ENCODE measurements at regions not wholly inside any gene's neighbourhood (a gene's known extent, or its start where the extent isn't known, plus 50 kb on each side); places are given as distances from the start of the nearest gene placed in this dataset.

- ChIA-PET CTCF (interaction anchor here (1.1 to 1.5 kb wide), 4 partner anchors 8 to 531 kb away, joined by 3 to 7 read pairs (median 3); no protein-coding TSS in a partner anchor), POLR2A (no interaction called here)
- DNase-seq (ENCODE audit: extremely low spot score) = no peak
- no peak for TF ChIP-seq CTCF (IDR thresholded peaks at IDR 0.05; ENCODE audit: control extremely low read depth, extremely low read depth, low read depth, missing control alignments)
Measured at GRCh38 chr12:13654456-13654855, 326.9 kb downstream of the GRIN2B start.

GRCh38 chr12:13652105-13652504 lies 329.3 kb downstream of the GRIN2B start:
- no peak for TF ChIP-seq CTCF (IDR thresholded peaks at IDR 0.05; ENCODE audit: control extremely low read depth, extremely low read depth, low read depth, missing control alignments)
- CTCF ChIA-PET = interaction anchor here (0.9 kb wide), 1 partner anchor 9 kb away, joined by 4 read pairs; no protein-coding TSS in a partner anchor
- POLR2A ChIA-PET = no interaction called here
- DNase-seq (ENCODE audit: extremely low spot score) = no peak

- no peak for DNase-seq (ENCODE audit: extremely low spot score)
- TF ChIP-seq CTCF (IDR thresholded peaks at IDR 0.05; ENCODE audit: control extremely low read depth, extremely low read depth, low read depth, missing control alignments) = no peak
- ChIA-PET CTCF (no interaction called here), POLR2A (no interaction called here)
Measured at GRCh38 chr12:13635709-13636108, 345.7 kb downstream of the GRIN2B start.

- ChIA-PET POLR2A (no interaction called here), CTCF (no interaction called here)
- no peak for TF ChIP-seq CTCF (IDR thresholded peaks at IDR 0.05; ENCODE audit: control extremely low read depth, extremely low read depth, low read depth, missing control alignments)
- DNase-seq (ENCODE audit: extremely low spot score) = no peak
Measured at GRCh38 chr12:13631873-13632272, 349.5 kb downstream of the GRIN2B start.

- no peak for TF ChIP-seq CTCF (IDR thresholded peaks at IDR 0.05; ENCODE audit: control extremely low read depth, extremely low read depth, low read depth, missing control alignments)
- DNase-seq (ENCODE audit: extremely low spot score) = no peak
- ChIA-PET POLR2A (no interaction called here), CTCF (no interaction called here)
Measured at GRCh38 chr12:13630354-13630753, 351.0 kb downstream of the GRIN2B start.

GRCh38 chr12:13628067-13628466 lies 353.3 kb downstream of the GRIN2B start:
- TF ChIP-seq CTCF (IDR thresholded peaks at IDR 0.05; ENCODE audit: control extremely low read depth, extremely low read depth, low read depth, missing control alignments) = no peak
- POLR2A ChIA-PET = no interaction called here
- no peak for DNase-seq (ENCODE audit: extremely low spot score)
- CTCF ChIA-PET = interaction anchor here (1.1 kb wide), 1 partner anchor 9 kb away, joined by 3 read pairs; no protein-coding TSS in a partner anchor

GRCh38 chr12:13627536-13627935 lies 353.9 kb downstream of the GRIN2B start:
- DNase-seq (ENCODE audit: extremely low spot score) = no peak
- ChIA-PET POLR2A (no interaction called here), CTCF (interaction anchor here (1.1 kb wide), 1 partner anchor 9 kb away, joined by 3 read pairs; no protein-coding TSS in a partner anchor)
- TF ChIP-seq CTCF (IDR thresholded peaks at IDR 0.05; ENCODE audit: control extremely low read depth, extremely low read depth, low read depth, missing control alignments) = no peak

All from GM10248 (cell line).